GM13977 (cell line): ENCODE measurements at regions not wholly inside any gene's neighbourhood (a gene's known extent, or its start where the extent isn't known, plus 50 kb on each side); places are given as distances from the start of the nearest gene placed in this dataset.

Experiments used
- DNase-seq: peaks from one replicate; pipeline ENCODE4 v3.0.0; 2012; ENCODE audit warnings: low spot score
- CTCF ChIP-seq: IDR thresholded peaks from 2 replicates; pipeline ENCODE4 v1.5.1; 2012; ENCODE audit warnings: mild to moderate bottlenecking, control low read depth; ENCODE audit not compliant: insufficient read depth; ENCODE audit errors: extremely low read depth, missing control alignments
- in situ Hi-C: fragments of 300-500 bp; cut with MboI; formaldehyde crosslinking; loops from one replicate; pipeline ENCODE4 v1.12.0; 2022; ENCODE audit warnings: low sequenced_read_pairs, low pct_unique_long_range_greater_than_20kb, mixed read lengths, inconsistent platforms; ENCODE audit not compliant: unreplicated experiment

GRCh38 chr3:127472506-127472905, 118.0 kb downstream of the TPRA1 start:
- no peak for DNase-seq
- no peak for TF ChIP-seq CTCF
- in situ Hi-C loops = no loop called here

GRCh38 chr3:127471142-127471541, 119.4 kb downstream of the TPRA1 start:
- no peak for TF ChIP-seq CTCF
- in situ Hi-C loops = no loop called here
- DNase-seq = no peak

GRCh38 chr3:127469760-127470159, 120.8 kb downstream of the TPRA1 start:
- DNase-seq = no peak
- TF ChIP-seq CTCF = no peak
- in situ Hi-C loops = no loop called here

GRCh38 chr3:127467391-127467790, 123.1 kb downstream of the TPRA1 start:
- no peak for TF ChIP-seq CTCF
- in situ Hi-C loops = no loop called here
- no peak for DNase-seq

GRCh38 chr3:127464642-127465041, 125.9 kb downstream of the TPRA1 start:
- in situ Hi-C loops = no loop called here
- no peak for TF ChIP-seq CTCF

GRCh38 chr3:127462111-127462655, 128.3 kb downstream of the TPRA1 start:
- no peak for DNase-seq
- in situ Hi-C loops = no loop called here
- TF ChIP-seq CTCF = no peak

More at GRCh38 chr3:127464642-127465041, 125.9 kb downstream of the TPRA1 start:
- no peak for DNase-seq

GRCh38 chr3:127461286-127461910, 129.1 kb downstream of the TPRA1 start:
- TF ChIP-seq CTCF = no peak
- in situ Hi-C loops = no loop called here
- no peak for DNase-seq
